GM10248 (cell line): ENCODE measurements at regions not wholly inside any gene's neighbourhood (a gene's known extent, or its start where the extent isn't known, plus 50 kb on each side); places are given as distances from the start of the nearest gene placed in this dataset.

Experiments used
- CTCF ChIA-PET: fragments of 300-600 bp; sonication (Branson Sonifier 250); formaldehyde crosslinking; extraction: SDS; loops from one replicate; lab custom pipeline; 2021; ENCODE audit warnings: antibody characterized with exemption; lab: Yijun Ruan, JAX
- POLR2A ChIA-PET: fragments of 350-650 bp; sonication (Branson Sonifier 250); formaldehyde crosslinking; extraction: SDS; loops from one replicate; lab custom pipeline; 2020; ENCODE audit warnings: antibody characterized with exemption; lab: Yijun Ruan, JAX
- DNase-seq: peaks from one replicate; pipeline ENCODE4 v3.0.0; 2012; ENCODE audit errors: extremely low spot score
- CTCF ChIP-seq: IDR thresholded peaks from 2 replicates; pipeline ENCODE4 v1.5.1; 2012; ENCODE audit warnings: mild to moderate bottlenecking, low read depth; ENCODE audit errors: extremely low read depth, missing control alignments, control extremely low read depth

GRCh38 chr3:77967621-77968020 is 927.7 kb downstream of the ROBO2 start:
- CTCF ChIA-PET: no interaction called here
- no peak for TF ChIP-seq CTCF
- POLR2A ChIA-PET: no interaction called here
- DNase-seq: no peak

GRCh38 chr3:77976079-77976478 is 936.2 kb downstream of the ROBO2 start:
- no peak for TF ChIP-seq CTCF
- POLR2A ChIA-PET: no interaction called here
- DNase-seq: no peak
- CTCF ChIA-PET: no interaction called here

- CTCF ChIA-PET: no interaction called here
- DNase-seq: no peak
Observed at GRCh38 chr3:78003090-78003489, 963.2 kb downstream of the ROBO2 start.

GRCh38 chr3:78004571-78004970 is 964.7 kb downstream of the ROBO2 start:
- ChIA-PET CTCF (interaction anchor here (0.9 kb wide), 1 partner anchor 9 kb away, joined by 3 read pairs; no protein-coding TSS in a partner anchor), POLR2A (no interaction called here)
- no peak for TF ChIP-seq CTCF
- DNase-seq: no peak

More at GRCh38 chr3:78003090-78003489, 963.2 kb downstream of the ROBO2 start:
- POLR2A ChIA-PET: no interaction called here
- TF ChIP-seq CTCF: no peak

- POLR2A ChIA-PET: no interaction called here
- CTCF ChIA-PET: interaction anchor here (1.1 kb wide), 1 partner anchor 9 kb away, joined by 3 read pairs; no protein-coding TSS in a partner anchor
- DNase-seq: no peak
- TF ChIP-seq CTCF: no peak
Observed at GRCh38 chr3:78013653-78014052, 973.8 kb downstream of the ROBO2 start.

- ChIA-PET POLR2A (no interaction called here), CTCF (no interaction called here)
- TF ChIP-seq CTCF: no peak
- DNase-seq: no peak
Observed at GRCh38 chr3:78015856-78016255, 976.0 kb downstream of the ROBO2 start.

GRCh38 chr3:78021710-78022109 is 981.8 kb downstream of the ROBO2 start:
- no peak for DNase-seq
- POLR2A ChIA-PET: no interaction called here
- no peak for TF ChIP-seq CTCF
- CTCF ChIA-PET: no interaction called here
